Smooth muscle cell (in vitro differentiated cells): ENCODE measurements at regions not wholly inside any gene's neighbourhood (a gene's known extent, or its start where the extent isn't known, plus 50 kb on each side); places are given as distances from the start of the nearest gene placed in this dataset.

Experiments used
- DNase-seq: peaks from one replicate; lab custom pipeline; 2025; ENCODE audit not compliant: unreplicated experiment; lab: John Stamatoyannopoulos, UW
- H2AFZ ChIP-seq: fragments of 200-600 bp; sonication (generic); 2 replicates; pipeline ENCODE4 v1.6.0; 2016; ENCODE audit warnings: antibody characterized with exemption, low read depth, mild to moderate bottlenecking
- H3F3A ChIP-seq: fragments of 200-600 bp; sonication (generic); 2 replicates; pipeline ENCODE4 v1.6.0; 2017; ENCODE audit warnings: antibody characterized with exemption, low read depth
- H3K27ac ChIP-seq: fragments of 200-600 bp; sonication (generic); 2 replicates; pipeline ENCODE4 v1.5.1; 2016; ENCODE audit warnings: low read depth, mild to moderate bottlenecking
- H3K27me3 ChIP-seq: fragments of 200-600 bp; sonication (generic); 2 replicates; pipeline ENCODE4 v1.6.1; 2016; ENCODE audit warnings: low read depth, mild to moderate bottlenecking
- H3K36me3 ChIP-seq: fragments of 200-600 bp; sonication (generic); 2 replicates; pipeline ENCODE4 v1.5.1; 2016; ENCODE audit warnings: low read depth
- H3K4me1 ChIP-seq: fragments of 200-600 bp; sonication (generic); 2 replicates; pipeline ENCODE4 v1.5.1; 2016; ENCODE audit warnings: low read depth
- H3K4me2 ChIP-seq: fragments of 200-600 bp; sonication (generic); 2 replicates; pipeline ENCODE4 v1.6.0; 2016; ENCODE audit warnings: mild to moderate bottlenecking
- H3K4me3 ChIP-seq: fragments of 200-600 bp; sonication (generic); 2 replicates; pipeline ENCODE4 v1.5.1; 2016; ENCODE audit warnings: mild to moderate bottlenecking
- H3K79me2 ChIP-seq: fragments of 200-600 bp; sonication (generic); 2 replicates; pipeline ENCODE4 v1.6.0; 2016; ENCODE audit warnings: low read depth, mild to moderate bottlenecking
- H3K9ac ChIP-seq: fragments of 200-600 bp; sonication (generic); 2 replicates; pipeline ENCODE4 v1.6.0; 2016; ENCODE audit warnings: low read depth
- H3K9me3 ChIP-seq: fragments of 200-600 bp; sonication (generic); replicated peaks from 2 replicates; pipeline ENCODE4 v1.5.1; 2016; ENCODE audit warnings: low read depth
- H4K20me1 ChIP-seq: fragments of 200-600 bp; sonication (generic); 2 replicates; pipeline ENCODE4 v1.6.0; 2016; ENCODE audit warnings: low read depth
- CTCF ChIP-seq: fragments of 200-600 bp; sonication (generic); IDR thresholded peaks from 2 replicates; pipeline ENCODE4 v1.5.1; 2017; ENCODE audit warnings: borderline replicate concordance, mild to moderate bottlenecking, antibody characterized with exemption; ENCODE audit not compliant: insufficient read depth, poor library complexity, severe bottlenecking
- WGBS: methylation state at CpG from one replicate; pipeline ENCODE4 v1.1.7; 2016; ENCODE audit warnings: low lambda C conversion rate; 5-methylcytosine and 5-hydroxymethylcytosine counted together

- Histone ChIP-seq H2AFZ (no peak overlapping the region), H3K9me3 (no peaks in the 10 kb centered on the region), H3K79me2 (no peaks in the 10 kb centered on the region), H3K9ac (no peak overlapping the region), H3K4me1 (peaks cover 4% of the 10 kb centered on the region), H4K20me1 (no peaks in the 10 kb centered on the region), H3K4me2 (no peak overlapping the region), H3K27me3 (peaks cover 54% of the 10 kb centered on the region), H3F3A (no peaks in the 10 kb centered on the region), H3K4me3 (no peak overlapping the region), H3K36me3 (no peaks in the 10 kb centered on the region), H3K27ac (no peak overlapping the region)
- no peak for TF ChIP-seq CTCF
- 66% methylated on average over 4 of the region's 4 CpGs for WGBS
- no peak for DNase-seq
These were observed 170.4 kb upstream of the CACNA1E start for GRCh38 chr1:181312946-181313345.

DNA sequence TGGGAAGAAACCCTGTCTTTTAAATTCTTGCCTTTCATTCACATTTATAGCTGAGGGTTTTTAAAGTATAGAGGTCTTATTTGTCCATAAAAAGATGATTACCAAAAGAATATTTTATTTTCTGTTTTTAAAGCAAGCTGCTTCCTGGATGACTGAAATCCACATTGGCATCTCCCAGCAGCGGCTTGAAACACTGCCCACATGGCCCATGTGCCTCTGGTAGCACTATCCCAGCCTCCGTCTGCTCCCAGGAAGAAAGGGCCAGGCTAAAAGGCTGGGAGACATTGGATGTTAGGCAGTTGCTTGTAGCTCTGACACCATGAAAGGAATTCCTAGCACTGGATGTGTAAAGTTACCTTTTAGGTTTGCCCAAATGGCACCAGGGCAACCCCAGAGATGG lies 169.9 kb upstream of the CACNA1E start:
- Histone ChIP-seq H3K9ac (no peak overlapping the region), H3K36me3 (no peaks in the 10 kb centered on the region), H3K27me3 (peaks cover 59% of the 10 kb centered on the region), H3K4me2 (no peak overlapping the region), H4K20me1 (no peaks in the 10 kb centered on the region), H3K4me3 (no peak overlapping the region), H3F3A (no peaks in the 10 kb centered on the region), H3K27ac (no peak overlapping the region), H2AFZ (no peak overlapping the region), H3K4me1 (peaks cover 9% of the 10 kb centered on the region), H3K79me2 (no peaks in the 10 kb centered on the region), H3K9me3 (no peaks in the 10 kb centered on the region)
- no peak for TF ChIP-seq CTCF
- WGBS: 86% methylated on average over 2 of the region's 2 CpGs
- DNase-seq: no peak

DNA sequence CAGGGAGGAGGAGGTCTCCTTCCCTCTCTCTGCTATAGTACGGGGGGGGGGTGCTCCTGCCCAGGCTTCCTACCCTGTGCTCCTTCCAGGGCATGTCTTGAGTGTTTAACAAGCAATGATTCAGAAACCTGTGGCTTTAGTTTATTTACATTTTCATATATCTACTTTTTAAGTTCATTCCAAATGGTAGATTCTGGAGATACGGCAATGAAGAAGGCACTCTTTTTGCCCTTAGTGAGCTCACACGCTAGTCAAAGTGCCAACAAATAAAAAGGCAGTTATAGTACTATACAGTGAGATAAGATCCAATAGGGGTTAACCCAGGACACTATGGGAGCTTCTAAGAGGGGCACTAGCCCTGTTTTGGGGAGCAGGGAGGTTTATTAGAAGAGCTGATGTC lies 169.3 kb upstream of the CACNA1E start:
- Histone ChIP-seq H3K4me3 (no peak overlapping the region), H3K9me3 (no peaks in the 10 kb centered on the region), H3K27ac (no peak overlapping the region), H3K79me2 (no peaks in the 10 kb centered on the region), H3K36me3 (no peaks in the 10 kb centered on the region), H3K27me3 (peaks cover 63% of the 10 kb centered on the region), H2AFZ (no peak overlapping the region), H3K4me1 (peaks cover 12% of the 10 kb centered on the region), H3K9ac (no peak overlapping the region), H3F3A (no peaks in the 10 kb centered on the region), H4K20me1 (no peaks in the 10 kb centered on the region), H3K4me2 (no peak overlapping the region)
- DNase-seq: no peak
- no peak for TF ChIP-seq CTCF
- WGBS: 70% methylated on average over 3 of the region's 3 CpGs

DNA sequence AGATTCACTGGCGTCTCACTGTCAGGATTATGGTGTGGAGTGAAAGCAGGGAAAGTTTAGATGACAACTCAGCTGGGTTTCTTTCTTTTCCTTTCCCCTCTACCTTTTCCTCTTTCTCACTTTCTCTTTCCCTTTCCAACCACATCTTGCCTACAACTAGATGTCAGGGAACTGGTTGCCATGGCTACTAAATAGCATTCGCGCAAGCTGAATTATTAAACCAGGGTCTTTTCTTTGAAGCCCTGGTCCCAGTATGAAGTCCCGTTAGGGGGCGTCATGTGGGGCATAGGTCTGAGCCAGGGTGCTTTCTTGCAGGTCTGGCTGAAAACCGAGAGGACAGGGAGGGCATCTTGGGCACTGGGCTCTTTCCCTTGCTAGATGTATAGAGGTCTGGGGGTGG lies 168.4 kb upstream of the CACNA1E start:
- Histone ChIP-seq H3K4me3 (no peak overlapping the region), H3K79me2 (no peaks in the 10 kb centered on the region), H3K9ac (no peak overlapping the region), H2AFZ (no peak overlapping the region), H4K20me1 (no peaks in the 10 kb centered on the region), H3F3A (no peaks in the 10 kb centered on the region), H3K36me3 (no peaks in the 10 kb centered on the region), H3K9me3 (no peaks in the 10 kb centered on the region), H3K4me2 (no peak overlapping the region), H3K27me3 (peaks cover 71% of the 10 kb centered on the region), H3K4me1 (peaks cover 12% of the 10 kb centered on the region), H3K27ac (no peak overlapping the region)
- 41% methylated on average over 6 of the region's 6 CpGs for WGBS
- TF ChIP-seq CTCF: no peak
- DNase-seq: no peak
